Duodenal mucosa (tissue), 2 donors: ENCODE measurements at regions not wholly inside any gene's neighbourhood (a gene's known extent, or its start where the extent isn't known, plus 50 kb on each side); places are given as distances from the start of the nearest gene placed in this dataset.

Source experiments
- H3K27ac ChIP-seq: one replicate; pipeline ENCODE4 v1.7.0; 2013; ENCODE audit warnings: low read depth, low read length
- H3K27me3 ChIP-seq, 2 donors: one replicate each; pipeline ENCODE4 v1.7.0; 2013; ENCODE audit warnings: low read length in 2 of 2, control low read depth in 1 of 2; ENCODE audit not compliant: insufficient read depth in 2 of 2, control insufficient read depth in 1 of 2
- H3K36me3 ChIP-seq, 2 donors: one replicate each; pipeline ENCODE4 v1.7.0; 2013; ENCODE audit warnings: low read length in 2 of 2, control low read depth in 1 of 2; ENCODE audit not compliant: insufficient read depth in 2 of 2, control insufficient read depth in 1 of 2
- H3K4me1 ChIP-seq, 2 donors: one replicate each; pipeline ENCODE4 v1.7.0; 2013; ENCODE audit warnings: low read length in 2 of 2, control low read depth in 1 of 2; ENCODE audit not compliant: insufficient read depth in 2 of 2, control insufficient read depth in 1 of 2
- H3K4me3 ChIP-seq, 2 donors: one replicate each; pipeline ENCODE4 v1.7.0; 2013; ENCODE audit warnings: low read length in 2 of 2, low read depth in 1 of 2
- H3K9ac ChIP-seq, 2 donors: one replicate each; pipeline ENCODE4 v1.7.0; 2013; ENCODE audit warnings: low read length in 2 of 2, low read depth in 1 of 2
- H3K9me3 ChIP-seq, 2 donors: one replicate each; pipeline ENCODE4 v1.7.0; 2013; ENCODE audit warnings: low read length in 2 of 2, control low read depth in 1 of 2; ENCODE audit not compliant: control insufficient read depth in 1 of 2

- Histone ChIP-seq H3K4me1 (no peaks in the 10 kb centered on the region), H3K4me3 (no peak overlapping the region), H3K9ac (no peak overlapping the region), H3K9me3 (no peaks in the 10 kb centered on the region), H3K27ac (no peak overlapping the region), H3K27me3 (peaks cover 0 to 2% of the 10 kb centered on the region in 2 donors), H3K36me3 (no peaks in the 10 kb centered on the region)
These were observed 221.0 kb upstream of the FOXD3 start for GRCh38 chr1:63101336-63101735.

- H3K9me3 ChIP-seq, result no peaks in the 10 kb centered on the region
- H3K9ac ChIP-seq, result no peak overlapping the region
- no peak overlapping the region for H3K27ac ChIP-seq
- no peaks in the 10 kb centered on the region for H3K4me1 ChIP-seq
- no peak overlapping the region for H3K4me3 ChIP-seq
- peaks cover 0 to 4% of the 10 kb centered on the region in 2 donors for H3K27me3 ChIP-seq
- no peaks in the 10 kb centered on the region for H3K36me3 ChIP-seq
These were observed 218.7 kb upstream of the FOXD3 start for GRCh38 chr1:63103682-63104081.

GRCh38 chr1:63107066-63107465, 215.3 kb upstream of the FOXD3 start:
- H3K4me3 ChIP-seq, result no peak overlapping the region
- no peak overlapping the region for H3K27ac ChIP-seq
- H3K9me3 ChIP-seq, result no peaks in the 10 kb centered on the region
- no peak overlapping the region for H3K9ac ChIP-seq
- H3K4me1 ChIP-seq, result no peaks in the 10 kb centered on the region
- no peaks in the 10 kb centered on the region for H3K36me3 ChIP-seq
- peaks cover 4% of the 10 kb centered on the region in 2 donors for H3K27me3 ChIP-seq

- H3K27me3 ChIP-seq, result peaks cover 4% of the 10 kb centered on the region in 2 donors
- H3K4me1 ChIP-seq, result no peaks in the 10 kb centered on the region
- H3K27ac ChIP-seq, result no peak overlapping the region
- H3K9ac ChIP-seq, result no peak overlapping the region
- H3K36me3 ChIP-seq, result no peaks in the 10 kb centered on the region
- H3K4me3 ChIP-seq, result no peak overlapping the region
- H3K9me3 ChIP-seq, result no peaks in the 10 kb centered on the region
These were observed 214.2 kb upstream of the FOXD3 start for GRCh38 chr1:63108206-63108605.

GRCh38 chr1:63112155-63112900, 210.0 kb upstream of the FOXD3 start:
- H3K27me3 ChIP-seq, result peaks cover 4% of the 10 kb centered on the region in 2 donors
- H3K4me1 ChIP-seq, result no peaks in the 10 kb centered on the region
- no peaks in the 10 kb centered on the region for H3K9me3 ChIP-seq
- H3K27ac ChIP-seq, result no peak overlapping the region
- H3K4me3 ChIP-seq, result no peak overlapping the region
- H3K9ac ChIP-seq, result no peak overlapping the region
- H3K36me3 ChIP-seq, result no peaks in the 10 kb centered on the region

- Histone ChIP-seq H3K36me3 (no peaks in the 10 kb centered on the region), H3K27ac (no peak overlapping the region), H3K27me3 (no peaks in the 10 kb centered on the region), H3K9ac (no peak overlapping the region), H3K9me3 (no peaks in the 10 kb centered on the region), H3K4me1 (no peaks in the 10 kb centered on the region), H3K4me3 (no peak overlapping the region)
These were observed 206.8 kb upstream of the FOXD3 start for GRCh38 chr1:63115527-63115926.

- H3K9ac ChIP-seq, result no peak overlapping the region
- H3K4me1 ChIP-seq, result no peaks in the 10 kb centered on the region
- H3K9me3 ChIP-seq, result no peaks in the 10 kb centered on the region
- H3K27ac ChIP-seq, result no peak overlapping the region
- H3K27me3 ChIP-seq, result no peaks in the 10 kb centered on the region
- no peak overlapping the region for H3K4me3 ChIP-seq
- H3K36me3 ChIP-seq, result no peaks in the 10 kb centered on the region
These were observed 206.4 kb upstream of the FOXD3 start for GRCh38 chr1:63116016-63116415.

- Histone ChIP-seq H3K36me3 (no peaks in the 10 kb centered on the region), H3K4me1 (no peaks in the 10 kb centered on the region), H3K9ac (no peak overlapping the region), H3K27ac (no peak overlapping the region), H3K4me3 (no peak overlapping the region), H3K9me3 (no peaks in the 10 kb centered on the region), H3K27me3 (no peaks in the 10 kb centered on the region)
These were observed 202.7 kb upstream of the FOXD3 start for GRCh38 chr1:63119575-63120155.

- Histone ChIP-seq H3K27me3 (no peaks in the 10 kb centered on the region), H3K27ac (no peak overlapping the region), H3K9me3 (no peaks in the 10 kb centered on the region), H3K4me3 (no peak overlapping the region), H3K4me1 (no peaks in the 10 kb centered on the region), H3K36me3 (no peaks in the 10 kb centered on the region), H3K9ac (no peak overlapping the region)
These were observed 200.3 kb upstream of the FOXD3 start for GRCh38 chr1:63122079-63122478.

- Histone ChIP-seq H3K4me1 (peaks cover 0 to 7% of the 10 kb centered on the region in 2 donors), H3K27me3 (no peaks in the 10 kb centered on the region), H3K9me3 (no peaks in the 10 kb centered on the region), H3K4me3 (no peak overlapping the region), H3K36me3 (no peaks in the 10 kb centered on the region), H3K9ac (no peak overlapping the region), H3K27ac (no peak overlapping the region)
These were observed 197.6 kb upstream of the FOXD3 start for GRCh38 chr1:63124666-63125191.
